T47D (cell line): ENCODE measurements at regions not wholly inside any gene's neighbourhood (a gene's known extent, or its start where the extent isn't known, plus 50 kb on each side); places are given as distances from the start of the nearest gene placed in this dataset.

Source experiments
- DNase-seq, 2 experiments: peaks; one replicate each; pipeline versions ENCODE4 v3.0.0 to v3.0.0-alpha.2; 2011 to 2012; ENCODE audit warnings: low read depth in 1 of 2, low spot score in 1 of 2
- JUND ChIP-seq: IDR thresholded peaks from 2 replicates; pipeline ENCODE4 v1.6.1; 2012; ENCODE audit warnings: low read depth
- in situ Hi-C: cut with HindIII; loops from 2 replicates; pipeline ENCODE4 v1.10.0; 2016; ENCODE audit warnings: low sequenced_read_pairs, low pct_unique_long_range_greater_than_20kb

GRCh38 chr6:89028774-89029173 lies 51.8 kb upstream of the PNRC1 start:
- DNase-seq: no peak
- TF ChIP-seq JUND: no peak
- in situ Hi-C loops: no loop called here

GRCh38 chr6:89027756-89028155 lies 52.8 kb upstream of the PNRC1 start:
- no peak for DNase-seq
- in situ Hi-C loops: no loop called here
- no peak for TF ChIP-seq JUND

GRCh38 chr6:89026151-89026550 lies 54.4 kb upstream of the PNRC1 start:
- in situ Hi-C loops: no loop called here
- no peak for DNase-seq
- no peak for TF ChIP-seq JUND

GRCh38 chr6:89025633-89026032 lies 54.9 kb upstream of the PNRC1 start:
- TF ChIP-seq JUND: no peak
- DNase-seq: no peak
- in situ Hi-C loops: no loop called here

DNA sequence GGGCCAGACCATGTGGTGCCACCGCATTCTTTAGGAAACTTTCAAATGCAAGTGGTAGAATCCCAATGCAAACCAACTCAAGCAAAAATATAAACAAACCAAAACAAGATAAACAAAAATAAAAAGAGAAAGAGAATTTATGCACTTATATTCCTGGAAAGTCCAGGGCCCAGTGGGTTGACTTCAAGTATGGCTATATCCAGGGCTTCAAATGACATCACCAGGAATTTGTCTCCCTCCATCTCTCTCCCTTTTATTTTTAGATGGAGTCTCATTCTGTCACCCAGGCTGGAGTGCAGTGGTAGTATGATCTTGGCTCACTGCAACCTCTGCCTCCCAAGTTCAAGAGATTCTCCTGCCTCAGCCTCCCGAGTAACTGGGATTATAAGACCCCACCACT lies 56.1 kb upstream of the PNRC1 start:
- in situ Hi-C loops: no loop called here
- no peak for DNase-seq
- TF ChIP-seq JUND: no peak

GRCh38 chr6:89023591-89024441 lies 56.7 kb upstream of the PNRC1 start:
- in situ Hi-C loops: no loop called here

GRCh38 chr6:89022798-89023197 lies 57.8 kb upstream of the PNRC1 start:
- no peak for DNase-seq
- in situ Hi-C loops: no loop called here
- TF ChIP-seq JUND: no peak

More at GRCh38 chr6:89023591-89024441, 56.7 kb upstream of the PNRC1 start:
- DNase-seq: no peak
- TF ChIP-seq JUND: no peak

- in situ Hi-C loops: no loop called here
- peak in 1 of 2 experiments; percentile 42 for DNase-seq
- no peak for TF ChIP-seq JUND
Measured at GRCh38 chr6:89021629-89022028, 58.2 kb upstream of the RNGTT start.

DNA sequence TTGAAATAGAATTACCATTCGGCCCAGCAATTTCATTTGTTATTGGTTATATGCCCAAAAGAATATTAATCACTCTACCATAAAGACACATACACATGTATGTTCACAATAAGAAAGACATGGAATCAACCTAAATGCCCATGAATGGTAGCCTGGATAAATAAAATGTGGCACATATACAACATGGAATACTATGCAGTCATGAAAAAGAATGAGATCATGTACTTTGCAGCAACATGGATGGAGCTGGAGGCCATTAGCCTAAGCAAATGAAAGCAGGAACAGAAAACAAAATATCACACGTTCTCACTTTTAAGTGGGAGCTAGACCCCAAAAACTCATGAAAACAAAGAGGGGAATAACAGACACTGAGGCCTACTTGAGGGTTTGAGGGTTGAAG lies 52.6 kb upstream of the RNGTT start:
- in situ Hi-C loops: no loop called here
- DNase-seq: no peak
- TF ChIP-seq JUND: no peak

DNA sequence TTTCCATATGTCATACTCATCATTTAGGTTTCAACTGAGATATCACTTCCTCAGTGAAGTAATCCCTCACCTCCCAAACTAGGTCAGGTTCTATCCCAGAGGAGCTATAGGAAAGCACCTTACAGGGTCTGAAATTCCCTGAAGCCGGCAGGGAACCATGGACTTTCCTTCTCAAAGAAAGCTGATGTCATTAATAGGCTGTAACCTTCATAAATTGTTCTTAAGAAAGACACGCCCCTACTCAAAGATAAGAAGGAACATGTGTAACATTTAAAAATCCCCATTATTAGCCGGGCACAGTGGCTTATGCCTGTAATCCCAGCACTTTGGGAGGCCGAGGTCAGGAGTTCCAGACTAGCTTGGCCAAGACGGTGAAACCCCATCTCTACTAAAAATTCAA lies 50.0 kb upstream of the RNGTT start:
- no peak for TF ChIP-seq JUND
- in situ Hi-C loops: no loop called here
- DNase-seq: no peak
